ACC112 (cell line): ENCODE measurements at regions not wholly inside any gene's neighbourhood (a gene's known extent, or its start where the extent isn't known, plus 50 kb on each side); places are given as distances from the start of the nearest gene placed in this dataset.
"Not testable (repeated sequence)": the region's sequence is repeated elsewhere in the genome, so short reads cannot be mapped to it uniquely, and the experiment has no call there.

Experiments used
- H2AFZ ChIP-seq: fragments of 200-600 bp; sonication (generic); one replicate; pipeline ENCODE4 v1.6.0; 2017; ENCODE audit warnings: antibody characterized with exemption, low read length; ENCODE audit not compliant: unreplicated experiment
- H3K27ac ChIP-seq: fragments of 200-600 bp; sonication (generic); 2 replicates; pipeline ENCODE4 v1.5.1; 2014; ENCODE audit warnings: low read depth, mild to moderate bottlenecking, antibody characterized with exemption, low read length, moderate library complexity
- H3K27me3 ChIP-seq: fragments of 200-600 bp; sonication (generic); 2 replicates; pipeline ENCODE4 v1.6.1; 2014; ENCODE audit warnings: mild to moderate bottlenecking, antibody characterized with exemption, low read length, moderate library complexity, mixed read lengths; ENCODE audit not compliant: insufficient read depth
- H3K36me3 ChIP-seq: fragments of 200-600 bp; sonication (generic); 2 replicates; pipeline ENCODE4 v1.6.1; 2016; ENCODE audit warnings: mild to moderate bottlenecking, antibody characterized with exemption, low read length, moderate library complexity, mixed read lengths; ENCODE audit not compliant: insufficient read depth
- H3K4me1 ChIP-seq: fragments of 200-600 bp; sonication (generic); one replicate; pipeline ENCODE4 v1.6.1; 2016; ENCODE audit warnings: low read length, mixed read lengths; ENCODE audit not compliant: insufficient read depth, unreplicated experiment, control insufficient read depth
- H3K4me3 ChIP-seq: fragments of 200-600 bp; sonication (generic); 2 replicates; pipeline ENCODE4 v1.5.1; 2014; ENCODE audit warnings: mild to moderate bottlenecking, low read depth, low read length
- H3K79me2 ChIP-seq: fragments of 200-600 bp; sonication (generic); one replicate; pipeline ENCODE4 v1.6.0; 2016; ENCODE audit warnings: low read length; ENCODE audit not compliant: control insufficient read depth, unreplicated experiment, insufficient read depth

GRCh38 chr6:71681234-71681867, 205.0 kb upstream of the RIMS1 start:
- H3K4me3 ChIP-seq: no peak overlapping the region
- no peaks in the 10 kb centered on the region for H3K79me2 ChIP-seq
- no peak overlapping the region for H3K27ac ChIP-seq
- H3K27me3 ChIP-seq: peaks cover 34% of the 10 kb centered on the region
- H3K36me3 ChIP-seq: no peaks in the 10 kb centered on the region
- no peaks in the 10 kb centered on the region for H3K4me1 ChIP-seq
- H2AFZ ChIP-seq: no peak overlapping the region

GRCh38 chr6:71686021-71686677, 200.2 kb upstream of the RIMS1 start:
- not testable (repeated sequence) for H3K4me1 ChIP-seq, H2AFZ ChIP-seq, H3K27ac ChIP-seq, H3K79me2 ChIP-seq, H3K36me3 ChIP-seq, H3K4me3 ChIP-seq
- H3K27me3 ChIP-seq: peaks cover 55% of the 10 kb centered on the region

- peaks cover 14% of the 10 kb centered on the region for H3K27me3 ChIP-seq
- no peaks in the 10 kb centered on the region for H3K36me3 ChIP-seq
- no peaks in the 10 kb centered on the region for H3K4me1 ChIP-seq
- H3K79me2 ChIP-seq: no peaks in the 10 kb centered on the region
- H3K4me3 ChIP-seq: no peak overlapping the region
- no peak overlapping the region for H3K27ac ChIP-seq
- no peak overlapping the region for H2AFZ ChIP-seq
These were observed 187.6 kb upstream of the RIMS1 start for GRCh38 chr6:71698702-71699101.

- H3K4me1 ChIP-seq: no peaks in the 10 kb centered on the region
- no peak overlapping the region for H3K4me3 ChIP-seq
- no peak overlapping the region for H3K27ac ChIP-seq
These were observed 179.8 kb upstream of the RIMS1 start for GRCh38 chr6:71706523-71706922.

GRCh38 chr6:71707059-71707458, 179.3 kb upstream of the RIMS1 start:
- Histone ChIP-seq H3K79me2 (no peaks in the 10 kb centered on the region), H3K36me3 (no peaks in the 10 kb centered on the region), H2AFZ (no peak overlapping the region), H3K4me1 (no peaks in the 10 kb centered on the region), H3K27ac (no peak overlapping the region), H3K27me3 (peaks cover 6% of the 10 kb centered on the region; the same call in 1 of the 2 replicates), H3K4me3 (no peak overlapping the region)

More at GRCh38 chr6:71706523-71706922, 179.8 kb upstream of the RIMS1 start:
- Histone ChIP-seq H3K36me3 (no peaks in the 10 kb centered on the region), H3K79me2 (no peaks in the 10 kb centered on the region), H2AFZ (no peak overlapping the region), H3K27me3 (peaks cover 8% of the 10 kb centered on the region; the same call in 1 of the 2 replicates)

- Histone ChIP-seq H3K4me3 (no peak overlapping the region), H3K27ac (no peak overlapping the region), H3K36me3 (no peaks in the 10 kb centered on the region)
These were observed 165.6 kb upstream of the RIMS1 start for GRCh38 chr6:71720705-71721104.

GRCh38 chr6:71721642-71722041, 164.7 kb upstream of the RIMS1 start:
- Histone ChIP-seq H3K36me3 (no peaks in the 10 kb centered on the region), H3K27me3 (no peaks in the 10 kb centered on the region), H3K27ac (no peak overlapping the region), H3K4me1 (no peaks in the 10 kb centered on the region), H3K4me3 (no peak overlapping the region), H2AFZ (no peak overlapping the region), H3K79me2 (no peaks in the 10 kb centered on the region)

More at GRCh38 chr6:71720705-71721104, 165.6 kb upstream of the RIMS1 start:
- Histone ChIP-seq H3K4me1 (no peaks in the 10 kb centered on the region), H3K27me3 (no peaks in the 10 kb centered on the region), H3K79me2 (no peaks in the 10 kb centered on the region), H2AFZ (no peak overlapping the region)

- Histone ChIP-seq H3K79me2 (no peaks in the 10 kb centered on the region), H3K4me3 (no peak overlapping the region), H2AFZ (no peak overlapping the region), H3K27me3 (no peaks in the 10 kb centered on the region), H3K36me3 (no peaks in the 10 kb centered on the region), H3K4me1 (peaks cover 3% of the 10 kb centered on the region), H3K27ac (no peak overlapping the region)
These were observed 163.6 kb upstream of the RIMS1 start for GRCh38 chr6:71722736-71723135.

- Histone ChIP-seq H3K36me3 (no peaks in the 10 kb centered on the region), H3K4me3 (no peak overlapping the region), H3K27me3 (no peaks in the 10 kb centered on the region), H3K4me1 (peaks cover 6% of the 10 kb centered on the region), H3K79me2 (no peaks in the 10 kb centered on the region), H3K27ac (no peak overlapping the region), H2AFZ (no peak overlapping the region)
These were observed 161.8 kb upstream of the RIMS1 start for GRCh38 chr6:71724456-71725125.

GRCh38 chr6:71725126-71725470, 161.3 kb upstream of the RIMS1 start:
- no peaks in the 10 kb centered on the region for H3K36me3 ChIP-seq
- H3K79me2 ChIP-seq: no peaks in the 10 kb centered on the region
- no peak overlapping the region for H3K4me3 ChIP-seq
- no peak overlapping the region for H2AFZ ChIP-seq
- no peaks in the 10 kb centered on the region for H3K27me3 ChIP-seq
- H3K27ac ChIP-seq: no peak overlapping the region
- H3K4me1 ChIP-seq: peaks cover 6% of the 10 kb centered on the region

- Histone ChIP-seq H3K36me3 (no peaks in the 10 kb centered on the region), H3K79me2 (no peaks in the 10 kb centered on the region), H3K4me3 (no peak overlapping the region), H3K27me3 (no peaks in the 10 kb centered on the region), H2AFZ (no peak overlapping the region), H3K27ac (no peak overlapping the region), H3K4me1 (peaks cover 6% of the 10 kb centered on the region)
These were observed 160.2 kb upstream of the RIMS1 start for GRCh38 chr6:71726121-71726520.
